SK-N-DZ (cell line): ENCODE measurements at regions not wholly inside any gene's neighbourhood (a gene's known extent, or its start where the extent isn't known, plus 50 kb on each side); places are given as distances from the start of the nearest gene placed in this dataset.
A peak's percentile ranks its signal among the peaks of the same experiment; 100 is the strongest.

ENCODE experiments used
- DNase-seq: peaks from one replicate; pipeline ENCODE4 v3.0.0-alpha.2; 2015; ENCODE audit warnings: low spot score

- DNase-seq = peak; percentile 9
Observed at GRCh38 chr1:221430152-221430960, 311.5 kb downstream of the DUSP10 start.

- DNase-seq = no peak
Observed at GRCh38 chr1:221431068-221431651, 310.7 kb downstream of the DUSP10 start.

GRCh38 chr1:221431961-221432360 lies 309.9 kb downstream of the DUSP10 start:
- DNase-seq = peak; percentile 17

- peak; percentile 47 for DNase-seq
Observed at GRCh38 chr1:221435504-221435904, 306.4 kb downstream of the DUSP10 start.

GRCh38 chr1:221437171-221437570 lies 304.7 kb downstream of the DUSP10 start:
- no peak for DNase-seq

- no peak for DNase-seq
Observed at GRCh38 chr1:221437926-221438325, 304.0 kb downstream of the DUSP10 start.

- DNase-seq = no peak
Observed at GRCh38 chr1:221439008-221439746, 302.7 kb downstream of the DUSP10 start.

GRCh38 chr1:221439747-221440501 lies 302.0 kb downstream of the DUSP10 start:
- no peak for DNase-seq

GRCh38 chr1:221440658-221441057 lies 301.2 kb downstream of the DUSP10 start:
- DNase-seq = no peak

- no peak for DNase-seq
Observed at GRCh38 chr1:221442056-221442455, 299.8 kb downstream of the DUSP10 start.

- DNase-seq = no peak
Observed at GRCh38 chr1:221444346-221444745, 297.5 kb downstream of the DUSP10 start.

- DNase-seq = no peak
Observed at GRCh38 chr1:221448585-221449175, 293.2 kb downstream of the DUSP10 start.

GRCh38 chr1:221449194-221449593 lies 292.7 kb downstream of the DUSP10 start:
- no peak for DNase-seq

GRCh38 chr1:221449801-221450470 lies 292.0 kb downstream of the DUSP10 start:
- DNase-seq = no peak

GRCh38 chr1:221451741-221452140 lies 290.1 kb downstream of the DUSP10 start:
- no peak for DNase-seq

- no peak for DNase-seq
Observed at GRCh38 chr1:221454096-221454495, 287.8 kb downstream of the DUSP10 start.

GRCh38 chr1:221456918-221457317 lies 285.0 kb downstream of the DUSP10 start:
- DNase-seq = no peak

- peak; percentile 62 for DNase-seq
Observed at GRCh38 chr1:221457685-221458446, 284.0 kb downstream of the DUSP10 start.

- peak; percentile 39 for DNase-seq
Observed at GRCh38 chr1:221458447-221459156, 283.3 kb downstream of the DUSP10 start.
